ENCODE measurements at regions not wholly inside any gene's neighbourhood (a gene's known extent, or its start where the extent isn't known, plus 50 kb on each side); places are given as distances from the start of the nearest gene placed in this dataset.
"Not testable (repeated sequence)": the region's sequence is repeated elsewhere in the genome, so short reads cannot be mapped to it uniquely, and the experiment has no call there.

- Mint-ChIP-seq H3K27ac (no peak overlapping the region), H3K36me3 (ENCODE audit: low read depth) (no peaks in the 10 kb centered on the region), H3K27me3 (ENCODE audit: low read depth) (no peaks in the 10 kb centered on the region), H3K9me3 (peaks cover 3% of the 10 kb centered on the region), H3K4me3 (no peak overlapping the region), H3K4me1 (ENCODE audit: low read depth) (no peaks in the 10 kb centered on the region)
- DNase-seq (ENCODE audit: low spot score) = no peak
Measured at GRCh38 chr3:3665961-3666640, 133.1 kb upstream of the LRRN1 start.

- Mint-ChIP-seq H3K27ac (no peak overlapping the region), H3K36me3 (ENCODE audit: low read depth) (no peaks in the 10 kb centered on the region), H3K27me3 (ENCODE audit: low read depth) (no peaks in the 10 kb centered on the region), H3K4me1 (ENCODE audit: low read depth) (no peaks in the 10 kb centered on the region), H3K9me3 (peaks cover 3% of the 10 kb centered on the region), H3K4me3 (no peak overlapping the region)
- DNase-seq (ENCODE audit: low spot score) = no peak
Measured at GRCh38 chr3:3665546-3665945, 133.7 kb upstream of the LRRN1 start.

GRCh38 chr3:3664935-3665334 lies 134.3 kb upstream of the LRRN1 start:
- H3K36me3 Mint-ChIP-seq (ENCODE audit: low read depth) = no peaks in the 10 kb centered on the region
- no peak overlapping the region for H3K4me3 Mint-ChIP-seq
- no peaks in the 10 kb centered on the region for H3K4me1 Mint-ChIP-seq (ENCODE audit: low read depth)
- no peaks in the 10 kb centered on the region for H3K27me3 Mint-ChIP-seq (ENCODE audit: low read depth)
- no peak for DNase-seq (ENCODE audit: low spot score)
- peaks cover 3% of the 10 kb centered on the region for H3K9me3 Mint-ChIP-seq
- H3K27ac Mint-ChIP-seq = no peak overlapping the region

GRCh38 chr3:3662610-3663009 lies 136.6 kb upstream of the LRRN1 start:
- no peak for DNase-seq (ENCODE audit: low spot score)
- Mint-ChIP-seq H3K4me1 (ENCODE audit: low read depth) (no peaks in the 10 kb centered on the region), H3K36me3 (ENCODE audit: low read depth) (no peaks in the 10 kb centered on the region), H3K27me3 (ENCODE audit: low read depth) (no peaks in the 10 kb centered on the region), H3K9me3 (no peaks in the 10 kb centered on the region), H3K27ac (no peak overlapping the region), H3K4me3 (no peak overlapping the region)

GRCh38 chr3:3654916-3655315 lies 144.3 kb upstream of the LRRN1 start:
- no peaks in the 10 kb centered on the region for H3K9me3 Mint-ChIP-seq
- no peaks in the 10 kb centered on the region for H3K36me3 Mint-ChIP-seq (ENCODE audit: low read depth)
- no peaks in the 10 kb centered on the region for H3K27me3 Mint-ChIP-seq (ENCODE audit: low read depth)
- no peak for DNase-seq (ENCODE audit: low spot score)
- no peak overlapping the region for H3K27ac Mint-ChIP-seq
- no peaks in the 10 kb centered on the region for H3K4me1 Mint-ChIP-seq (ENCODE audit: low read depth)
- H3K4me3 Mint-ChIP-seq = no peak overlapping the region

DNA sequence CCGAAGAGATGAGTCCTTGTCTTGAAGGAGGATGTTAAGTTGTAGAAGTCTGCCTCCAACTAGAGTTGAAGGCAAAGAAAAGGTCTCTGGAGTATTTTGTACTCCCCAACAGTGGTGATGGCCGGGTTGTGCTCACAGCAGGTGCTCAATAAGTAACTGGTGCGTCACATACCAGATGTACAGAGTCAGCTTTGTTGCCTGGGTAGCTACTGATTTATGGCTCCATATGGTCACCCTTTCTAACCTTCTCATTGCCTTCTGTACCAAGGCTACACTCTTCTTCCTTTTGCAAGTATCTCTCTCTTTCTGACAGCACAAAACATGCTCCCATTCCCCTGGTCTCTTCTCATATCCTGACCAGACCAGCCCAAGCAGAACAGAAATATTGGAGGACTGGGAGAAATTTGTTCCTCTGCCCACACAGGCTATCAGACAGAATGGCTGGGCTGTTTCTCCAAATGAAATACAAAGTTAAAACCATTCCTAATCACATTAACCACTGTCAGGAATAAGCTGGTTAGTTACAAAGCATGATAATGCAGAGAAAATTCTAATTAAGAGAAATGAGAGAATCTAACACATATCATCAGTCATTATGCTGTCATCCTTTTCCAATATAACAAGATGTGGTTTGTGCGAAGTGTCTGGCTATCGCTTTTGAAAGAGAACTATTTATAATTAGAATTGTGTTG lies 150.1 kb upstream of the LRRN1 start:
- no peak for DNase-seq (ENCODE audit: low spot score)
- Mint-ChIP-seq H3K27ac (no peak overlapping the region), H3K36me3 (ENCODE audit: low read depth) (no peaks in the 10 kb centered on the region), H3K4me3 (no peak overlapping the region), H3K9me3 (no peaks in the 10 kb centered on the region), H3K4me1 (ENCODE audit: low read depth) (no peaks in the 10 kb centered on the region), H3K27me3 (ENCODE audit: low read depth) (no peaks in the 10 kb centered on the region)

- Mint-ChIP-seq H3K27ac (no peak overlapping the region), H3K4me3 (no peak overlapping the region)
Measured at GRCh38 chr3:3646934-3647333, 152.3 kb upstream of the LRRN1 start.

DNA sequence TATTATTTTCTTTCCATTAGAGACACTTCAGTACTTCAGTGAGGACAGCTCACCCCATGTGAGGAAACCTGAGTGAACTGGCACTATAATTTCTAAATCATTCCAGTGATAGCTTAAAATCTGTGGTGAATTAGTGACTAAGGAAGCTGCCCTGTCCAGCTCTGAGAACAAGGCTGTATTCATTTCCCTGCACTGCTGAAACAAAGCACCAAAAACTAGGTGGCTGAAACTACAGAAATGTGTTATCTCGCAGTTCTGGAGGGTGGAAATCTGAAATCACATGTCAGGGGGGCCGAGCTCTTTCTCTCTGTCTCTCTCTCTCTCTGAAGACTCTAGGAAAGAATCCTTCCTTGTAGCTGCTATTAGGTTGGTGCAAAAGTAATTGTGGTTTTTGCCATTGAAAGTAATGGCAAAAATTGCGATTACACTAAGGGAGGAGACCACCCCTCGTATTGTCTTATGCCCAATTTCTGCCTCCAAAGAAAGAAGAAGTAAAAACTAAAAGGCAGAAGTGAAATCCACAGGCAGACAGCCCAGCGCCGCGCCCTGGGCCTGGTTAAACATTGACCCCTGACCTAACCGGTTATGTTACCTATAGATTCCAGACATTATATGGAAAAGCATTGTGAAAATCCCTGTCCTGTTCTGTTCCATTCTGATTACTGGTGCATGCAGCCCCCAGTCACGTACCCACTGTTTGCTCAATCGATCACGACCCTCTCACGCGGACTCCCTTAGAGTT lies 153.0 kb upstream of the LRRN1 start:
- not testable (repeated sequence) for H3K27me3 Mint-ChIP-seq (ENCODE audit: low read depth); H3K4me3 Mint-ChIP-seq; H3K27ac Mint-ChIP-seq; DNase-seq (ENCODE audit: low spot score); H3K4me1 Mint-ChIP-seq (ENCODE audit: low read depth); H3K9me3 Mint-ChIP-seq; H3K36me3 Mint-ChIP-seq (ENCODE audit: low read depth)

More at GRCh38 chr3:3646934-3647333, 152.3 kb upstream of the LRRN1 start:
- Mint-ChIP-seq H3K27me3 (ENCODE audit: low read depth) (no peaks in the 10 kb centered on the region), H3K4me1 (ENCODE audit: low read depth) (no peaks in the 10 kb centered on the region), H3K9me3 (no peaks in the 10 kb centered on the region), H3K36me3 (ENCODE audit: low read depth) (no peaks in the 10 kb centered on the region)
- no peak for DNase-seq (ENCODE audit: low spot score)

GRCh38 chr3:3641877-3642455 lies 157.3 kb upstream of the LRRN1 start:
- H3K36me3 Mint-ChIP-seq (ENCODE audit: low read depth) = no peaks in the 10 kb centered on the region
- no peak overlapping the region for H3K27ac Mint-ChIP-seq
- no peaks in the 10 kb centered on the region for H3K27me3 Mint-ChIP-seq (ENCODE audit: low read depth)
- no peaks in the 10 kb centered on the region for H3K9me3 Mint-ChIP-seq
- no peak for DNase-seq (ENCODE audit: low spot score)
- H3K4me3 Mint-ChIP-seq = no peak overlapping the region
- no peaks in the 10 kb centered on the region for H3K4me1 Mint-ChIP-seq (ENCODE audit: low read depth)

DNA sequence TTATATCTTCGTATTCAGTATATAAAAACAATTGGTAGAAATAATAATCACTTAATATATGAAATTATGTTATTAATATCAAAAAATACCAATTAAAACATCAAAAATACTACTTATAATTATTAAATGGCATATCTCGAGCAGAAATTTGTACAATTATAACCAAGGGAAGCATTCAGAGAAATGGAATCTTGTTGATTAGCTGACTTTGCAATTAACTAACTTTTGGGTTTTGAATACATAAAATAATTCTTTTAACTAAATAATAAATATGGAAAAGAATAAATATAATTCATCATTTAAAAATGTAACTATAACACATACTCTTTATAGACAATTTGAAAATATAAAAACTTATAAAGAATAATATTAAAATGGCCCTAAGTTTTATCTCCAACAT lies 160.2 kb upstream of the LRRN1 start:
- H3K4me1 Mint-ChIP-seq (ENCODE audit: low read depth) = no peaks in the 10 kb centered on the region
- H3K36me3 Mint-ChIP-seq (ENCODE audit: low read depth) = no peaks in the 10 kb centered on the region
- H3K27me3 Mint-ChIP-seq (ENCODE audit: low read depth) = no peaks in the 10 kb centered on the region
- no peak overlapping the region for H3K27ac Mint-ChIP-seq
- no peak overlapping the region for H3K4me3 Mint-ChIP-seq
- H3K9me3 Mint-ChIP-seq = no peaks in the 10 kb centered on the region
- no peak for DNase-seq (ENCODE audit: low spot score)

DNA sequence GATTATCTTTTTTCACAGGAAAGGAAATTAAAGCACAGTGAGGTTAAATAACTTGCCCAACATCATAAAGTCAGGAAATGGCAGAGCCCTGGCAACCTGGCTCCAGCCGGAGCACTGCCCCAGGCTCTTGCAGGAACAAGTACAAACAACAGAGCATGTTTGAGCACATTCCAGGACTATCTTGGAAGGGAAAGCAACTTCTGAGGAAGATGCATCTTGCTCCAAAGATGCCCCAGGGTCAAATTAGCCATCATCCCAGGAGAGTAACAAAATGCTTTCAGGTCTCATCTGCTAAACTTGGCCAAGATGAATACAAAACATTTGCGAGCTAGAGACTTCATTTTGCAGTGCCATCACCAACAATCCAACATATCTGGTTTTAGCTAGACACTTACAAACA lies 162.4 kb upstream of the LRRN1 start:
- H3K27ac Mint-ChIP-seq = no peak overlapping the region
- no peaks in the 10 kb centered on the region for H3K36me3 Mint-ChIP-seq (ENCODE audit: low read depth)
- no peak for DNase-seq (ENCODE audit: low spot score)
- H3K4me1 Mint-ChIP-seq (ENCODE audit: low read depth) = no peaks in the 10 kb centered on the region
- H3K27me3 Mint-ChIP-seq (ENCODE audit: low read depth) = no peaks in the 10 kb centered on the region
- no peak overlapping the region for H3K4me3 Mint-ChIP-seq
- H3K9me3 Mint-ChIP-seq = no peaks in the 10 kb centered on the region

DNA sequence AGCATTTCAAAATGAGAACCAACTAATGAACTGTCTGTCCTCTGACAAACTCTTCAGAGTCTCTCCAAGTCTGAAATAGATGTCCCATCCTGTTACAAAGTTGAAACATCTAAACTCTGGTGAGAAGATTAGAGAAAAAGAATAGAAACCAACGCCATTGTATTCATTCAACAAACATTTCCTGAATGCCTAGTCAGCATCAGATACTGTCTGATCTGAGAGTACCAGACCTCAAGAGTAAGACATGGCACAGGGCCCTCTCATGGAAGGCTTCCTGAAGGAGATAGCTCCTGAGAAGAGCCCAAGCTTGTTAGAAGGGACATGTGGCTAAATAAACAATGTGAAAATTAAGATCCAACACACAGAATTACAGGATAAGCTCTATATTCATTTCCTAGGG lies 164.1 kb upstream of the LRRN1 start:
- H3K27ac Mint-ChIP-seq = no peak overlapping the region
- H3K9me3 Mint-ChIP-seq = no peaks in the 10 kb centered on the region
- H3K27me3 Mint-ChIP-seq (ENCODE audit: low read depth) = no peaks in the 10 kb centered on the region
- no peaks in the 10 kb centered on the region for H3K36me3 Mint-ChIP-seq (ENCODE audit: low read depth)
- H3K4me1 Mint-ChIP-seq (ENCODE audit: low read depth) = no peaks in the 10 kb centered on the region
- DNase-seq (ENCODE audit: low spot score) = no peak
- no peak overlapping the region for H3K4me3 Mint-ChIP-seq

DNA sequence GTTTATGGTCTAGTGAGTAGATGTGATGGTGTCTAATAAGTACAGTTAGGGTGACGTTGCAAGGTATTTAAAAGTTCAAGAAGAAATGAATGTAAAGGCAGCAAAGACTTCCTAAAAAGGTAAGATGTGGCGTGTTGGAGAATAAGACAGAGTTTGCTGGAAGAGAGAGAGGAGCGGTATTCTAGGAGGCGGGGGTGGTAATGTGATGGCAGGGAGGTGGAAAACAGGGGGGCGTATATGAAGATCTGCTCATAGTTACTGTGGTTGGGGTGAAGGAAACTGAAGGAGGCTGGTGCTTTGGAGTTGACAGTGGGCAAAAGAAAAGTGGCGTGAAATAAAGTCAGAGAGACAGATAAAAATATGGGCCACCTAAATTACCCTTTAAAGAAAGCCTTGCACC lies 164.9 kb upstream of the LRRN1 start:
- Mint-ChIP-seq H3K27ac (no peak overlapping the region), H3K27me3 (ENCODE audit: low read depth) (no peaks in the 10 kb centered on the region), H3K4me3 (no peak overlapping the region), H3K4me1 (ENCODE audit: low read depth) (no peaks in the 10 kb centered on the region), H3K9me3 (no peaks in the 10 kb centered on the region), H3K36me3 (ENCODE audit: low read depth) (no peaks in the 10 kb centered on the region)
- no peak for DNase-seq (ENCODE audit: low spot score)

- Mint-ChIP-seq H3K4me3 (no peak overlapping the region), H3K36me3 (ENCODE audit: low read depth) (no peaks in the 10 kb centered on the region), H3K27ac (no peak overlapping the region), H3K27me3 (ENCODE audit: low read depth) (no peaks in the 10 kb centered on the region), H3K9me3 (no peaks in the 10 kb centered on the region), H3K4me1 (ENCODE audit: low read depth) (no peaks in the 10 kb centered on the region)
- DNase-seq (ENCODE audit: low spot score) = no peak
Measured at GRCh38 chr3:3633761-3634160, 165.5 kb upstream of the LRRN1 start.
